ENCODE measurements at regions not wholly inside any gene's neighbourhood (a gene's known extent, or its start where the extent isn't known, plus 50 kb on each side); places are given as distances from the start of the nearest gene placed in this dataset.

DNA sequence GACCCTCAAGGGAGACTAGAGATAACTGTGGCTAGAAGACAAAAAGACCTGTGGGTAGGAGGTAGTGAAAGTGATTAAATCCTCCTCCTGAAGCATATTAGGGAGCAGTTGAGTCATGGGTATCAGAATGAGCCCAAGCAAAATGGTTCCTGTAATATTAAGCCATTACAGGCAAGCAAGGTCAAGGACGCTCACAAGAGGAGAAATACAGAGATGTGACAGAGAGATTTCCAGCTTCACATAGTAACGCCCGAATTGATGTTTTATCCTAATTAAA lies 77.7 kb downstream of the FAM76B start:
- TF ChIP-seq, protein P1, sequence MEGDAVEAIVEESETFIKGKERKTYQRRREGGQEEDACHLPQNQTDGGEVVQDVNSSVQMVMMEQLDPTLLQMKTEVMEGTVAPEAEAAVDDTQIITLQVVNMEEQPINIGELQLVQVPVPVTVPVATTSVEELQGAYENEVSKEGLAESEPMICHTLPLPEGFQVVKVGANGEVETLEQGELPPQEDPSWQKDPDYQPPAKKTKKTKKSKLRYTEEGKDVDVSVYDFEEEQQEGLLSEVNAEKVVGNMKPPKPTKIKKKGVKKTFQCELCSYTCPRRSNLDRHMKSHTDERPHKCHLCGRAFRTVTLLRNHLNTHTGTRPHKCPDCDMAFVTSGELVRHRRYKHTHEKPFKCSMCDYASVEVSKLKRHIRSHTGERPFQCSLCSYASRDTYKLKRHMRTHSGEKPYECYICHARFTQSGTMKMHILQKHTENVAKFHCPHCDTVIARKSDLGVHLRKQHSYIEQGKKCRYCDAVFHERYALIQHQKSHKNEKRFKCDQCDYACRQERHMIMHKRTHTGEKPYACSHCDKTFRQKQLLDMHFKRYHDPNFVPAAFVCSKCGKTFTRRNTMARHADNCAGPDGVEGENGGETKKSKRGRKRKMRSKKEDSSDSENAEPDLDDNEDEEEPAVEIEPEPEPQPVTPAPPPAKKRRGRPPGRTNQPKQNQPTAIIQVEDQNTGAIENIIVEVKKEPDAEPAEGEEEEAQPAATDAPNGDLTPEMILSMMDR (IDR thresholded peaks at IDR 0.05; ENCODE audit: poor library complexity): no peak
- TF ChIP-seq EZH2phosphoT487 (IDR thresholded peaks at IDR 0.05; ENCODE audit: low read depth, severe bottlenecking, unreplicated experiment) (no peak), EZH2 (IDR thresholded peaks at IDR 0.05; ENCODE audit: borderline replicate concordance) (no peak)
